ENCODE measurements at regions not wholly inside any gene's neighbourhood (a gene's known extent, or its start where the extent isn't known, plus 50 kb on each side); places are given as distances from the start of the nearest gene placed in this dataset.

- TF ChIP-seq CTCF (IDR thresholded peaks at IDR 0.05) (no peak), POLR2AphosphoS5 (IDR thresholded peaks at IDR 0.05) (no peak)
These were observed 611.1 kb upstream of the ARID1B start for GRCh38 chr6:156166093-156166492.

Measured in breast epithelium (tissue), 3 donors.